ENCODE measurements at regions not wholly inside any gene's neighbourhood (a gene's known extent, or its start where the extent isn't known, plus 50 kb on each side); places are given as distances from the start of the nearest gene placed in this dataset.

DNA sequence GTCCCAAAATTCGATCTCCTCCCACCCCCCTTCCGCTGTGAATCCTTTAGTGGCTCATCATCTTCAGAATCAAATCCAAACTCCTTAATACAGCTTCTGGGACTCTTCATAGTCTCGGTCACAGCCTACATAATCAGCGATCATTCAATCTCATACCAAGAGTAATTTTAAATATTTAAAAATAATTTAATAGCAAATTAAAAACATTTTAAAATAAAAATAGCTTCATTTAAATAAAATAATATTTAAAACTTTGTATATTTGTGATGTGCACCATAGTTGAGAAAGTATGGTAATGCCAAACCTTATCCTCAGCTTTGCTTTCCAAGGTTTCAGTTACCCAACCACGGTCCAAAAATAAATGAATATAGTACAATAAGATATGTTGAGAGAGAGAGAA, 70.0 kb upstream of the NR3C1 start:
- intact Hi-C loops (cut with DNase I): no loop called here
- DNase-seq (ENCODE audit: low spot score in 2 of 2): no peak

DNA sequence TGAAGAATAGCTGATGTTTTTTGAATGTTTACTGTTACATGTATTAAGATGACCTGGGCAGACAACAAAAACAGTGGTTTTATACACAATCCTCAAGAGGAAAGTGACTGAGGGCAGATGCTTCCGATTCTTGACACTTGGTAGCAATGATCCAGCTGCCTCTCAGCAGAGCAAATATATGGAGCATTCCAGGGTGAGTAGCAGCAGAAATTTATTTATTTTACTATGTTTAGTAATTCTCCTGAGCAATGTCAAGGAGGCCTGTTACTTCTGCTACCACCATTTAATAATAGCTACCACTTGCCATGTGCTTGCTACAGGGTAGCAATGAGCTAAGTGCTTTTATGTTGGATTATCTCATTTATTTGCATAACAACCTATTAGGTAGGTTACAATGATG, 69.1 kb upstream of the NR3C1 start:
- H3K36me3 ChIP-seq: no peaks in the 10 kb centered on the region
- H3K4me3 ChIP-seq: no peak overlapping the region
- DNase-seq (ENCODE audit: low spot score in 2 of 2): no peak
- no peaks in the 10 kb centered on the region for H3K9me3 ChIP-seq
- H3K27me3 ChIP-seq: no peaks in the 10 kb centered on the region
- H3K4me1 ChIP-seq: no peaks in the 10 kb centered on the region
- TF ChIP-seq, protein P1, sequence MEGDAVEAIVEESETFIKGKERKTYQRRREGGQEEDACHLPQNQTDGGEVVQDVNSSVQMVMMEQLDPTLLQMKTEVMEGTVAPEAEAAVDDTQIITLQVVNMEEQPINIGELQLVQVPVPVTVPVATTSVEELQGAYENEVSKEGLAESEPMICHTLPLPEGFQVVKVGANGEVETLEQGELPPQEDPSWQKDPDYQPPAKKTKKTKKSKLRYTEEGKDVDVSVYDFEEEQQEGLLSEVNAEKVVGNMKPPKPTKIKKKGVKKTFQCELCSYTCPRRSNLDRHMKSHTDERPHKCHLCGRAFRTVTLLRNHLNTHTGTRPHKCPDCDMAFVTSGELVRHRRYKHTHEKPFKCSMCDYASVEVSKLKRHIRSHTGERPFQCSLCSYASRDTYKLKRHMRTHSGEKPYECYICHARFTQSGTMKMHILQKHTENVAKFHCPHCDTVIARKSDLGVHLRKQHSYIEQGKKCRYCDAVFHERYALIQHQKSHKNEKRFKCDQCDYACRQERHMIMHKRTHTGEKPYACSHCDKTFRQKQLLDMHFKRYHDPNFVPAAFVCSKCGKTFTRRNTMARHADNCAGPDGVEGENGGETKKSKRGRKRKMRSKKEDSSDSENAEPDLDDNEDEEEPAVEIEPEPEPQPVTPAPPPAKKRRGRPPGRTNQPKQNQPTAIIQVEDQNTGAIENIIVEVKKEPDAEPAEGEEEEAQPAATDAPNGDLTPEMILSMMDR (IDR thresholded peaks at IDR 0.05): no peak
- intact Hi-C loops (cut with DNase I): no loop called here
- H3K27ac ChIP-seq: no peak overlapping the region

More for the DNA sequence above, 70.0 kb upstream of the NR3C1 start:
- H3K4me3 ChIP-seq: no peak overlapping the region
- no peaks in the 10 kb centered on the region for H3K27me3 ChIP-seq
- TF ChIP-seq, protein P1 (IDR thresholded peaks at IDR 0.05): no peak
- no peaks in the 10 kb centered on the region for H3K36me3 ChIP-seq
- H3K9me3 ChIP-seq: no peaks in the 10 kb centered on the region
- no peak overlapping the region for H3K27ac ChIP-seq
- H3K4me1 ChIP-seq: no peaks in the 10 kb centered on the region

DNA sequence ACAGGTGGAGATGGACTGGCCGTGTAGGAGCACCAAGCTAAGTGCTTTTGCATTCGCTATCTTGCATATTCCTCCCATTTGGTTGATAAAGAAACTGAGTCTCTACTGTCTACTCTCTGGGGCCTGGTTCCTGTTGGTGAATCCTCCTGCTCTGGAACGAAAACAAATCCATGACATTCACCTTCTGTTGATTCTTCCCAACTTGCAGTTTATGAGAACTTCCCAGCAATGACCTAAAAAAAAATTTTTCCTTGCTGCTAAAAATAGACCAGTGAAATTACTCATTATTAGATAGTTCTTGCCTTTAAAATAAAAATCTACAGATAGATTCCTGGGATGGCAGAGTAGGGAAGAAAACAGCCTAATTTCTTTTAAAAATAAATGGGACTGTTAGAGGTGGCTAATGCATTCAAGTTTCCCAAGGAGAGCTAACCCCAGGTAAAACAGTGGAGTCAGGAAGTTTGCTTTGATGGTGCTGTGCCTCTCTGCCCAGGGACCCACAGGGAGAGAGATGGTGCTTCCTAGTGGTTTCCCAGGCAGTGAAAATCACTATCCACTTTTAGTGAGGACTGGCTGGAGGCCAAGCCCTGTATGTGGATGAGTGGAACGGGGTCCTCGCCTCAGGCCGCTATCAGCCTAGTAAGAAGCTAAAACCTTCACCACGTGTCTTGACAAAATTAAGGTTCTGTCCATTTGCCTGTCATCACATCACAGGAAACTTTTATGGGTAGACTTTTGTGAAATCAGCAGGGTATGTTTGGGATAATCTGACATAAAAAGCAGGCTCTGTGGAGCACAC, 68.4 kb upstream of the NR3C1 start:
- no peaks in the 10 kb centered on the region for H3K27me3 ChIP-seq
- no peak overlapping the region for H3K4me3 ChIP-seq
- no peak overlapping the region for H3K27ac ChIP-seq
- no peaks in the 10 kb centered on the region for H3K4me1 ChIP-seq
- DNase-seq (ENCODE audit: low spot score in 2 of 2): no peak
- H3K9me3 ChIP-seq: no peaks in the 10 kb centered on the region
- no peaks in the 10 kb centered on the region for H3K36me3 ChIP-seq
- intact Hi-C loops (cut with DNase I): no loop called here
- TF ChIP-seq, protein P1 (IDR thresholded peaks at IDR 0.05): no peak

DNA sequence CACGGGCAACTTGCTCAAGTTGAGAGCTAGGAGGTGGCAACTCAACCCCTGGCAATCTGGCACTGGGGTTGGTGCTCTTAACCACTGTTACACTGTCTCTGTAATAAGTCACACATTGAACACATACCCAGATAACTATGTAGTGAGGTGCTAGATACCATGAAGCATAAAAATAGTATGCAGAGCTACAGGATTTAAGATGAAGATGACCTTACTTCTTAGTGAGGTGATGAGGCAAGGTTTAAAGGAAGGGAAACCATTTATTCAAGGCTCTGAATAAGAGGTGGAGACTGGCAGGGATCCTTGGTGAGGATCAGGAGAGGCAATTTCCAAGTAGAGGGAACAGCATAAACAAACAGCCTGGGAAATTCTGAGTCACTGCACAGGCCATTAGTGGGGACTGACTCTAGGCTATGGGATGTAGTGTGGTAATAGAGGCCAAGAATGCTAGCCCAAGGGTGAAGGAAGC, 67.6 kb upstream of the NR3C1 start:
- TF ChIP-seq, protein P1 (IDR thresholded peaks at IDR 0.05): no peak
- intact Hi-C loops (cut with DNase I): no loop called here
- Histone ChIP-seq H3K27me3 (no peaks in the 10 kb centered on the region), H3K4me1 (no peaks in the 10 kb centered on the region), H3K4me3 (no peak overlapping the region), H3K9me3 (no peaks in the 10 kb centered on the region), H3K36me3 (no peaks in the 10 kb centered on the region), H3K27ac (no peak overlapping the region)
- DNase-seq (ENCODE audit: low spot score in 2 of 2): no peak

DNA sequence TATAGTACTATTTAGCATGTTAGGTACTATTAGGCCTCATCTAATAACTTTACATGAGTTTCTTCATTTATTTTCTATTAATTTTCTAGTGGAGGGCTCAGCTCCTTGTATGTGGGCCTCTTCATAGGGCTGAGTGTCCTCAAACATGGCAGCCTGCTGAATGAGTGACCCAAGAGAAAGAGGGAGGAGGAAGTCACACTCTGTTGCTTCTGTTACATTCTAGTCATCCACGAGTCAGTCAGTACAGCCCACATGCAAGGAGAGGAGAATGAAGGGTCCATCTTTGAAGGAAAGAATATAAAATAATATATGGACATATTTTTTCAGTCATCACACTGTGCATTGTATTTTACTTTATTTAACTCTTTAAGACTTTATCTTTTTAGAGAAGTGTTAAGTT, 66.6 kb upstream of the NR3C1 start:
- H3K4me1 ChIP-seq: no peaks in the 10 kb centered on the region

More for the DNA sequence above, 66.6 kb upstream of the NR3C1 start:
- Histone ChIP-seq H3K4me3 (no peak overlapping the region), H3K27me3 (no peaks in the 10 kb centered on the region), H3K27ac (no peak overlapping the region), H3K9me3 (no peaks in the 10 kb centered on the region), H3K36me3 (no peaks in the 10 kb centered on the region)
- no peak for DNase-seq (ENCODE audit: low spot score in 2 of 2)
- intact Hi-C loops (cut with DNase I): no loop called here
- TF ChIP-seq, protein P1 (IDR thresholded peaks at IDR 0.05): no peak

All from ascending aorta (tissue), 2 donors.